Testis (tissue), 2 donors: ENCODE measurements at regions not wholly inside any gene's neighbourhood (a gene's known extent, or its start where the extent isn't known, plus 50 kb on each side); places are given as distances from the start of the nearest gene placed in this dataset.

Source experiments
- DNase-seq: peaks from one replicate; pipeline ENCODE4 v3.0.0-alpha.2; 2019
- H3K27ac ChIP-seq, 2 donors: fragments of 200-600 bp; sonication (generic); one replicate each; pipeline ENCODE4 v1.5.1; 2019
- H3K27me3 ChIP-seq: fragments of 200-600 bp; sonication (generic); one replicate; pipeline ENCODE4 v1.5.1; 2019
- H3K36me3 ChIP-seq: fragments of 200-600 bp; sonication (generic); one replicate; pipeline ENCODE4 v1.5.1; 2017; ENCODE audit warnings: low read depth; ENCODE audit errors: missing control alignments
- H3K4me1 ChIP-seq: fragments of 200-600 bp; sonication (generic); one replicate; pipeline ENCODE4 v1.5.1; 2019
- H3K4me3 ChIP-seq, 2 donors: fragments of 200-600 bp; sonication (generic); one replicate each; pipeline ENCODE4 v1.5.1; 2017 to 2019
- H3K9me3 ChIP-seq: fragments of 200-600 bp; sonication (generic); one replicate; pipeline ENCODE4 v1.5.1; 2017
- CTCF ChIP-seq, 3 experiments: fragments of 450-650 bp in 2 of 3; fragments of 200-600 bp in 1 of 3; sonication (generic) in 1 of 3; IDR thresholded peaks; one replicate each; pipeline ENCODE4 v1.5.1; 2016 to 2019; ENCODE audit warnings: antibody characterized with exemption in 3 of 3, mild to moderate bottlenecking in 2 of 3, moderate library complexity in 1 of 3
- POLR2A ChIP-seq: fragments of 450-650 bp; IDR thresholded peaks from one replicate; pipeline ENCODE4 v1.6.1; 2017; ENCODE audit warnings: antibody characterized with exemption, mild to moderate bottlenecking, moderate library complexity
- WGBS, 2 donors: methylation state at CpG; one replicate each; pipeline ENCODE4 v1.1.5; 2018; 5-methylcytosine and 5-hydroxymethylcytosine counted together
- intact Hi-C: fragments of 100-400 bp; cut with DNase I; formaldehyde crosslinking; loops from one replicate; pipeline ENCODE4 v1.15.1; 2023; ENCODE audit warnings: low total_unique reads

GRCh38 chr12:114769634-114770033 is 85.7 kb upstream of the TBX3 start:
- intact Hi-C loops = no loop called here
- Histone ChIP-seq H3K4me1 (no peaks in the 10 kb centered on the region), H3K27me3 (no peaks in the 10 kb centered on the region), H3K27ac (no peak overlapping the region), H3K9me3 (no peaks in the 10 kb centered on the region), H3K4me3 (no peak overlapping the region), H3K36me3 (no peaks in the 10 kb centered on the region)
- TF ChIP-seq POLR2A (no peak), CTCF (IDR thresholded peaks at IDR 0.05) (no peak)
- DNase-seq = no peak
- WGBS, 2 donors = 86 to 98% methylated on average over 4 of the region's 4 CpGs

DNA sequence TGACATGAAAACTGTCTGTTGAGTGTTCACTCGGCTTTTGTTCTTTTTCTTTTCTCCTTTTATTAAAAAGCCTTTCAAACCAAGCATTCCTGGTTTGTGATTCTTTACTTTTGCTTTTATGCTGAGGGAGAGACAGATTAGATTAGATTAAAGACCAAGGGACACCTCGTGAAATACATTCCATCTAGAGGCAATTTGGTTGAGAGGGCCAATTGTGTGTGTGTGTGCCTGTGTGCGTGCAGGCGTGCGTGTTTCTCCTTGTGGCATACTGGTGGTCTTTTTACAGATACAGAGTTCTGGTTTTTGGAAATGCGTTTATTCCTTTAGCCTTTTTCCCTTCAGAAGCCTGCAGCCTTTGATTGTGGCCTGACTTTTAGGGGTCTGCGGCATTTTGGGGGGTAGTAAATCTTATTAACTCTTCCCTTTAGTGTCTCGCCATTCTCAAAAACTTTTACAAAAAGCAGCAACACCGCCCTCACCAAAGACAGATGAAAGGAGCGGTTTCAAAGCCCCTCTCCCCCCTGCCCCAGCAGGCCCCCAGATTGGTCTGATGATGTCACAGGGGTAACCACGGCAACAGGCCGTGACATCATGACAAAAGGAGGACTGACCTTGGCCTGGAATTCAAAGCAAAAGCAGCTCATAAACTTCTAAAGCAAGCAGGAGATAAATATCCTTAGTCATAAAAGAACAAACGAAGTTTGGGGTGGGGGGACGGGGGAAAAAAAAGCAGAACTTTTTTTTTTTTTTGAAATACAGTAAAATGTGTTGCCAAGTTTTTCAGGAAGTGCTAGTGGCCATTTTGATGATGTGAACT is 84.1 kb upstream of the TBX3 start:
- no peaks in the 10 kb centered on the region for H3K9me3 ChIP-seq
- no peak for DNase-seq
- H3K4me3 ChIP-seq = no peak overlapping the region
- no peak overlapping the region for H3K27ac ChIP-seq
- 69 to 76% methylated on average over 14 of the region's 14 CpGs for WGBS, 2 donors
- H3K27me3 ChIP-seq = no peaks in the 10 kb centered on the region
- intact Hi-C loops = no loop called here
- no peak for TF ChIP-seq POLR2A
- TF ChIP-seq CTCF (IDR thresholded peaks at IDR 0.05) = no peak
- H3K4me1 ChIP-seq = no peaks in the 10 kb centered on the region
- no peaks in the 10 kb centered on the region for H3K36me3 ChIP-seq

GRCh38 chr12:114767084-114767760 is 83.2 kb upstream of the TBX3 start:
- 74 to 76% methylated on average over 19 of the region's 19 CpGs for WGBS, 2 donors
- DNase-seq = no peak
- H3K27me3 ChIP-seq = no peaks in the 10 kb centered on the region
- no peak overlapping the region for H3K27ac ChIP-seq
- TF ChIP-seq CTCF (IDR thresholded peaks at IDR 0.05) (no peak), POLR2A (no peak)
- intact Hi-C loops = no loop called here
- no peaks in the 10 kb centered on the region for H3K36me3 ChIP-seq
- no peaks in the 10 kb centered on the region for H3K4me1 ChIP-seq
- H3K9me3 ChIP-seq = no peaks in the 10 kb centered on the region
- H3K4me3 ChIP-seq = peak overlapping the region in 1 of 2 donors; percentile 17

DNA sequence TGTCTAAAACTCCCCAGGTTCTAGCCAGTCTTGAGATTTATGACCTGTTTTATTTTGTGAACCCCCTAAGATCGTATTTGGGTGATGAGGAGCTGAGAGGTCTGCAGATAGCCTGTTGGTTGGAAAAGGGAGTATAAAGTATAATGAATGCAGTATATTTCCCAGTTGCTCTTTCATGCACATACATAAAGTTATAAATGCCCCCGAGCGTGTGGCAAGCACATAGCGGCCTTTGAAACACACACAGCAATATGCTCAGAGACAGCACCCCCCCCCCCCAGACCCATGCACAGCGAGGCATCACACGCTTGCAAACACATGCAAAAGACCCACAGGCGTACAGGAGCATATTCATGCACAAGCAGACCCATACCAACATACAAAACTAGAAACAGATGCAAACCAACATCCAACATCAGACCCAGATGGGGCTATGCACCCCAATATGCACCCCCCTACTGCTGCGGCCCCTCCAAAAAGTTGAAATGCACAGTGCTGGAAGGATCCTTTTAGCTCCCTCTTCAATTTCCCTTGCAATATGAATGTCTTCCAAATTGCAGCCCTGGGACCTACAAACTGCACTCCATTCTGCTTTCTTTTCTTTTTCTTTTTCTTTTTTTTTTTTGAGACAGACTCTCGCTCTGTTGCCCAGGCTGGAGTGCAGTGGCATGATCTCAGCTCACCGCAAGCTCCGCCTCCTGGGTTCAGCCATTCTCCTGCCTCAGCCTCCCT is 82.2 kb upstream of the TBX3 start:
- Histone ChIP-seq H3K9me3 (no peaks in the 10 kb centered on the region), H3K4me1 (no peaks in the 10 kb centered on the region), H3K27me3 (no peaks in the 10 kb centered on the region), H3K4me3 (peak overlapping the region in 1 of 2 donors; percentile 17), H3K27ac (no peak overlapping the region), H3K36me3 (no peaks in the 10 kb centered on the region)
- 72% methylated on average over 11 of the region's 11 CpGs for WGBS, 2 donors
- intact Hi-C loops = no loop called here
- no peak for TF ChIP-seq POLR2A
- TF ChIP-seq CTCF (IDR thresholded peaks at IDR 0.05) = no peak
- DNase-seq = no peak
